ENCODE measurements at regions not wholly inside any gene's neighbourhood (a gene's known extent, or its start where the extent isn't known, plus 50 kb on each side); places are given as distances from the start of the nearest gene placed in this dataset.

- TF ChIP-seq POLR2A (IDR thresholded peaks at IDR 0.05; ENCODE audit: low read length) (no peak), GATA1 (IDR thresholded peaks at IDR 0.05; ENCODE audit: low read depth, low read length) (no peak)
These were observed 2620.0 kb downstream of the PCDH7 start for GRCh38 chr4:33340168-33340567.
